ENCODE measurements at regions not wholly inside any gene's neighbourhood (a gene's known extent, or its start where the extent isn't known, plus 50 kb on each side); places are given as distances from the start of the nearest gene placed in this dataset.
A peak's percentile ranks its signal among the peaks of the same experiment; 100 is the strongest.
"Not testable (repeated sequence)": the region's sequence is repeated elsewhere in the genome, so short reads cannot be mapped to it uniquely, and the experiment has no call there.

DNA sequence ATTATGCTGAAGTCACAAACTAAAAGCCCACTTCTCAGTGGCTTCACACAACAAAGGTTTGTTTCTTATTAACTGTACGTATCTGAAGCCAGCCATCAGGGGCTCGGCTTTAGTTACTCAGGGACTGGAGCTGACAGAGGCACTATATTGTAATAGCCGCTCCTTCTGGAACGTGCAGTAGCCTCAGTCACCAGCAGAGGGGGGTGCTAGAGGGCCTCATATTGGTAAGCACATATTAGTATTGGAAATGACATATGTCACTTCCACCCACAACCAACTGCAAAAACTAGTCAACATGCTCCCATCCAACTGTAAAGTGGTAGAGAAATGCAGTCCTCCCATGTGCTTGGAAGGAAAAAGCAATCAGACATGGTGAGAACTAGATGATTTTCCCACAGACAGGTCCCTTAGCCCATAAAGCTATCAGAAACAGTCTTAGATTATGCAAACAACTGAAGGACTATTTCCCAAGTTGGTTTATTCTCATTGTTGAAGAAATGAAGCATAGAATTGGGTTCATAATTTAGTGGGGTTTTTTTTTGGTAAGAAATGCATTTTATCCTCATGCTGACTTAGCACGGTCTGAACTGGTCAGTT lies 183.6 kb upstream of the G2E3 start:
- DNase-seq, result peak; percentile 68

GRCh38 chr14:30381861-30382480 lies 177.0 kb upstream of the G2E3 start:
- DNase-seq, result no peak

- no peak for DNase-seq
Measured at GRCh38 chr14:30385925-30386324, 173.0 kb upstream of the G2E3 start.

GRCh38 chr14:30387871-30388270 lies 171.1 kb upstream of the G2E3 start:
- no peak for DNase-seq

GRCh38 chr14:30389134-30389876 lies 169.7 kb upstream of the G2E3 start:
- DNase-seq, result peak; percentile 2

- DNase-seq, result no peak
Measured at GRCh38 chr14:30389877-30390385, 169.0 kb upstream of the G2E3 start.

GRCh38 chr14:30395065-30395464 lies 163.9 kb upstream of the G2E3 start:
- no peak for DNase-seq

DNA sequence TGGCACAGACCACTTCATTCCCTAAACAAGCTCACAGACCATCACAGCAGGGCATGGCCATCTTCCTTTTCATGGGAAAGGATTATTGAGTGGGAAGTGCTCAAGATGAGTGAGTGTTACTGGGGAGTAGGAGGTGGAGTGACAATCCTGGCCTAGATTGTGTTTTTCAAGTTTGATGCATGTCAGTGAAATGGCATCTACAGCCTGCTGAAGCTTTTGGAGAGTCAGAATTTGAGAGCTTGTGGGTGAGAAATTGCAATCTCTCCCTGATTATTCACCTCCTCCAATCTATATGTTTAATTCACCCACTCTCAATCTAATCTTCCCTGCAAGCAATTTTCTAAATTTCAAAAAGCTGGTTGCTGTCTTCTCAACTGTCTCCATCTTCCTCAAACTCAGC lies 156.1 kb upstream of the G2E3 start:
- DNase-seq, result no peak

GRCh38 chr14:30403791-30404190 lies 155.2 kb upstream of the G2E3 start:
- DNase-seq, result no peak

DNA sequence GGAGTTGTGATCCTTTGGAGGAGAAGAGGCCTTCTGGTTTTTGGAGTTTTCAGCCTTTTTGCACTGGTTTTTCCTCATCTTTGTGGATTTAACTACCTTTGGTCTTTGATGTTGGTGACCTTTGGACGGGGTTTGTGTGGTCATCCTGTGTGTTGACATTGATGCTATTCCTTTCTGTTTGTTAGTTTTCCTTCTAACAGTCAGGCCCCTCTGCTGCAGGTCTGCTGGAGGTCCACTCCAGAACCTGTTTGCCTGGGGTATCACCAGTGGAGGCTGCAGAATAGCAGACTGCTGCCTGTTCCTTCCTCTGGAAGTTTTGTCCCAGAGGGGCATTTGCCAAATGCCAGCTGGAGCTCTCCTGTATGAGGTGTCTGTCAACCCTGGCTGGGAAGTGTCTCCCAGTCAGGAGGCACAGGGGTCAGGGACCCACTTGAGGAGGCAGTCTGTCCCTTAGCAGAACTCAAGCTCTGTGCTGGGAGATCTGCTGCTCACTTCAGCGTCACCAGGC lies 149.4 kb upstream of the G2E3 start:
- DNase-seq, result not testable (repeated sequence)

- no peak for DNase-seq
Measured at GRCh38 chr14:30410986-30411385, 148.0 kb upstream of the G2E3 start.

- not testable (repeated sequence) for DNase-seq
Measured at GRCh38 chr14:30413184-30413583, 145.8 kb upstream of the G2E3 start.

DNA sequence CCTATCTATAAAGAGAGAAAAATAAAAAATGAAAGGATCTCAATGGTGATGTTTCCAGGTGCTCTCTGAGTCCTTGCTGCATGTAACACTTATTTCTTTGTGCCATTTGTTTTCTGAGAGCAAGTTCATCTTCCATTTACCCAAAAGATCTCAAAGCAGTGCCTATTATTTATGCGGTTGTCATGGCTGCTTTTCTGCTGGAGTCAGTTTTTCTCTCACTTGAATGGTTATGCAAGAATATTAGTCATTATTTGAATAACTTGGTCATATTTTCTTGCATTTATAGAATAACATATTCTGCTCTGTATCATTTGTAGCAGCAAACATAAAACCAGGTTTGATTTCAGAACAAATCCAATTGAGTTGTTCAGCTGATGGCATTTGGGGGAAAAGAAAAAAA lies 141.8 kb upstream of the G2E3 start:
- DNase-seq, result no peak

GRCh38 chr14:30417999-30418398 lies 141.0 kb upstream of the G2E3 start:
- no peak for DNase-seq

DNA sequence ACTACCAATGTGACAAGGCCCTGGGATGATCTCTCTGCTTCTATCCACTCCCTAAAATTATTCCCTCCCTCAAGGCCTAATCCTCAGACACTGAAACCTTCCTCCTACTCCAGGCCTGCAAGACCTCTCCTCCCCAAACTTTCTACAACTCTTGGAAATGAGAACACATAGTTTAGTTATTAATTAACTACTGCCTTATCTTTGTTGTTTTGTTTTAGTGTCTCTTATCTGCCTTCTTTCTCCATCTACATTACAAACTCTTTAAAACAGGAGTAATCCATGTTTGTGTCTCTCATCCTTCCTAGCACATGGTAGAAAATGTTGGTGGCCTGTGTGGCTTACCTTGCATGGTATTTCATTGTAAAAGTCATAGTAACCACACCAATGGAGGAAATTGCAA lies 139.9 kb upstream of the G2E3 start:
- DNase-seq, result no peak

DNA sequence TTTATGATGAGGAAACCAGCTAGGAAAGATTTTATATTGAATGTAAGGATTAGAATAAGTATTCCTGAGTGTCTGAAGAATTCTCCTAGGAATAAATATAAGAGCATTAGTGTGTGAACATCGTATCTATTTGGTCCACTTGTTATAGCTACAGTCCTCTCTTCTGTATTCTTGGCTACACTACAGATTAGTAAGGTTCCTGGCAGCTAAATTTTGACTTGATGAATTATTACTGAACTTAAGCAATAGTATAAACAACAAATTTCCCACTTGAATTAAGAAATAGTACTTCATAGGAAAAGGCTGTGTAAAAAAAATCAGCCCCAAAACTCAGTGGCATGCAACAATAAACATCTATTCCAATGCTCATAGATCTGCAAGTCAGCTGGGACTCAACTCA lies 138.4 kb upstream of the G2E3 start:
- no peak for DNase-seq

DNA sequence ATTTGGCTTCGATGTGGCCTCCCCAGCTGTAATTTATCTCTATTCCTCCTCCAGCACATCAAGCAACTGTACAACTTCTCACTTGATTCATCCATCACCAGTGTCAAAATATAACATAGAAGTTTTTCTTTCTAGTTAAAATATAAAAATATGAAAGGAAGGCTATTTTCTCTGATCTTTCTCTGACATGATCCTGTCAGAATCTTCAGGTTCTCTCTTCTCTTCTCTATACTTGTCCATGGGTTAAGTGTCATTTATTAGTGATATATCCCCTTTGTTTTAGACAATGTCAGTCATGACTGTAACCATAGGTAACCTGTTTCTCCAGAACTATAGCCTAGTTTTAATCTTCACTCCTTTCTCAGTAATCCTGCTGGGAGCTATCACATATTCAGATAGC lies 132.5 kb upstream of the G2E3 start:
- no peak for DNase-seq

DNA sequence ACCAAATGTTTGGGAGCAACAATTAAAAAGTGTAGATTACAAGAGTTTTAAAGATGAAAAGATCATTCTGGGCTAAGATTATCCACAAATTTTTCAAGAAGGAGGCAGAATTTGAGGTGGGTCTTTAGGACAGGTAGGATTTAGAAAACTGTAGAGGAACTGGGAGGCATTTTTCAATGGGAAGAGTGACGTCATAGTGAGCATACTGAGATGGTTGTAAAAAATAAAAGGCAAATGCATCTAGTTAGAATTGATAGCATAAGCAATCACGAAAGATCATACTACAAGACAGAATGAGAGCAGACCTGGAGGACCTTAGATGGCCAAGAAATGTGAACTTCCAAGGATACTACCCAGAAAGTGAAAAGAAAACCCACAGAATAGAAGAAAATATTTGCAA lies 131.6 kb upstream of the G2E3 start:
- DNase-seq, result no peak

GRCh38 chr14:30427846-30428245 lies 131.1 kb upstream of the G2E3 start:
- DNase-seq, result no peak

DNA sequence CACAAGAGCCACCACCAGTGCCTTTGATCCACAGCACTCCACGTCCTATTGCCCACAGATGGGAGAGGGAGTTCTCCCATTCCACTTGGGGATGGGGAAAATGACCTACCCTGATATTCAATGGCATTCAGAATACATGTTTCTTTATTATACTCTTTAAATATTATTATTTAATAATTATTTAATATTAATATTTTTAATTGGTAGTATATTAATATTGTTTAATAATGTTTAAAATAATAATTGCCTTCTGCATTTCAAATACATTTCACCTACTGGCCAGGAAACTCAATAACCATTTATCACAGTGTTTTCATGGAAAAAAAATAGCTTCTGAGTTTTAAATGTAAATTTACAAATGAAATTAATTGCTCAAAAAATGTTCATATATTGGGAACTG lies 127.4 kb upstream of the G2E3 start:
- no peak for DNase-seq

GRCh38 chr14:30440961-30441360 lies 118.0 kb upstream of the G2E3 start:
- DNase-seq, result no peak

DNA sequence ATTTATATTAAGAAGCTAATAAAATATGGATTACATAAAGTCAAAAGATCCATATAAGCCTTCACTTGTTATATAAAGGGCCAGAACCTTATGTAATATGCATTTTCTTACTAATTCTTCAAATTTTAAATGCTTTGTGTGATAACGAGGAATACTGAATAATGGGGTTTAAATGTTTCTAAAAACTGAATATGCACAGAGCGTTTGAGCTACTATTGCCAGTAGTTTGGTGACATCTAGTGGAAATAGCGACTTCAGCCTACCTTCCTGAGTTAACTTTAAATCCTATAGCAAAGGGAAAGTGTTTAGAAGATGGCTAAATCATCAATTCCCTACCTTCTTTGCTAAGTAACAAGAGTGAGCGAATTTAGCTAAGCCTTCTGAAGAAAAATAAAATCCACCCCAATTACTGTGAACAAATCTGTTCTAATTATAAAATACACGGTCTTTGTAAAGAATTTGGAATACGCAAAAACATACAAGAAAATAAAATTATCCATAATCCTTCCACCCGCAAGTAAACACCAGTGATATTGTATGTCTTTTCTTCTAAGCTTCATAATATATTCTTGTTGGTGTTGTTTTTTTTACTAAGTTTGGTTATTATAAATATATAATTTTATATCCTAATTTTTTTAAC lies 115.5 kb upstream of the G2E3 start:
- no peak for DNase-seq

- DNase-seq, result no peak
Measured at GRCh38 chr14:30444451-30444850, 114.5 kb upstream of the G2E3 start.
